ENCODE measurements at regions not wholly inside any gene's neighbourhood (a gene's known extent, or its start where the extent isn't known, plus 50 kb on each side); places are given as distances from the start of the nearest gene placed in this dataset.

GRCh38 chr4:38294238-38294637 is 334.0 kb downstream of the PTTG2 start:
- no peaks in the 10 kb centered on the region; a peak in 1 of 8 replicates for H3K36me3 ChIP-seq (ENCODE audit: control insufficient read depth in 2 of 4, insufficient read depth in 4 of 4, low read length in 3 of 4)
- H3K4me2 ChIP-seq (ENCODE audit: insufficient read depth in 1 of 2, low read depth in 2 of 2, low read length in 2 of 2), result no peak overlapping the region
- POLR2A ChIA-PET (ENCODE audit: partially characterized antibody), result no interaction called here
- H3K14ac ChIP-seq (ENCODE audit: insufficient read length), result no peak overlapping the region
- H3K9ac ChIP-seq (replicated peaks in 1 of 4; ENCODE audit: extremely low read depth in 1 of 4, low read depth in 3 of 4, low read length in 3 of 4), result no peak overlapping the region
- no peak overlapping the region for H3K18ac ChIP-seq (ENCODE audit: extremely low read depth, low read length)
- FAIRE-seq (no peak), DNase-seq (ENCODE audit: low read depth in 1 of 2, low spot score in 2 of 2) (no peak)
- 79% methylated on average over 1 of the region's 1 CpG; no CpG with 5 or more reads in 1 of the 2 experiments for WGBS, 2 experiments (ENCODE audit: extremely low coverage in 1 of 2, insufficient coverage in 1 of 2, insufficient read length in 1 of 2, insufficient replicate concordance in 2 of 2, low coverage in 1 of 2, low lambda C conversion rate in 2 of 2, missing lambda C conversion rate in 1 of 2)
- CTCF ChIA-PET (ENCODE audit: partially characterized antibody), result no interaction called here
- no peaks in the 10 kb centered on the region for H3K79me2 ChIP-seq (ENCODE audit: control insufficient read depth in 1 of 2, insufficient read depth in 2 of 2, low read length in 2 of 2)
- no peaks in the 10 kb centered on the region for H3K27me3 ChIP-seq (replicated peaks in 1 of 4; ENCODE audit: control insufficient read depth in 3 of 4, extremely low read depth in 1 of 4, insufficient read depth in 3 of 4, low read length in 3 of 4)
- H4K8ac ChIP-seq (ENCODE audit: extremely low read depth, insufficient read depth, low read length), result no peak overlapping the region
- no peak overlapping the region for H3K4me3 ChIP-seq (ENCODE audit: extremely low read depth in 1 of 4, insufficient read depth in 2 of 4, low read depth in 3 of 4, low read length in 4 of 4)
- H3K23me2 ChIP-seq (ENCODE audit: low read depth, low read length), result no peaks in the 10 kb centered on the region
- no peak for TF ChIP-seq KDM4A (IDR thresholded peaks at IDR 0.05; ENCODE audit: low read depth, low read length, severe bottlenecking)
- no peak for TF ChIP-seq RFX5 (IDR thresholded peaks at IDR 0.05; ENCODE audit: borderline replicate concordance, low read depth, low read length)
- TF ChIP-seq YY1 (IDR thresholded peaks at IDR 0.05; ENCODE audit: low read depth, low read length), result no peak
- no peak for TF ChIP-seq SIN3A (conservative IDR thresholded peaks at IDR 0.05 in 1 of 2, IDR thresholded peaks at IDR 0.05 in 1 of 2; ENCODE audit: low read depth in 1 of 2, low read length in 2 of 2)
- no peak overlapping the region for H3K56ac ChIP-seq (replicated peaks; ENCODE audit: insufficient read length, low read depth, low read length)
- H3K23ac ChIP-seq (ENCODE audit: insufficient read length), result no peak overlapping the region
- no peak overlapping the region for H2BK20ac ChIP-seq (ENCODE audit: low read length)
- no peak overlapping the region for H2BK12ac ChIP-seq (ENCODE audit: low read depth, low read length)
- H2BK15ac ChIP-seq (ENCODE audit: low read length), result no peak overlapping the region
- peaks cover 5 to 14% of the 10 kb centered on the region in 2 experiments; a peak in 2 of 4 replicates for H3K9me3 ChIP-seq (ENCODE audit: insufficient read depth in 2 of 2, low read depth in 1 of 2, low read length in 1 of 2)
- H4K5ac ChIP-seq (ENCODE audit: insufficient read length, low read depth, low read length), result no peak overlapping the region
- no peaks in the 10 kb centered on the region for H3K4me1 ChIP-seq (replicated peaks in 1 of 4; ENCODE audit: control insufficient read depth in 3 of 4, insufficient read depth in 4 of 4, low read length in 3 of 4)
- no peaks in the 10 kb centered on the region for H4K20me1 ChIP-seq (replicated peaks in 1 of 2; ENCODE audit: control insufficient read depth in 1 of 2, insufficient read depth in 2 of 2, low read length in 2 of 2)
- H4K91ac ChIP-seq (replicated peaks; ENCODE audit: insufficient read length, low read length), result no peak overlapping the region
- no peak overlapping the region for H2BK5ac ChIP-seq (ENCODE audit: low read depth, low read length)
- no peak overlapping the region for H2AK5ac ChIP-seq (ENCODE audit: low read depth, low read length)
- no peak overlapping the region for H3K27ac ChIP-seq (ENCODE audit: low read depth, low read length)
- no peak overlapping the region for H2AFZ ChIP-seq (ENCODE audit: low read length)
- H2BK120ac ChIP-seq (replicated peaks; ENCODE audit: low read depth, low read length), result no peak overlapping the region
- no peaks in the 10 kb centered on the region for H3K79me1 ChIP-seq (ENCODE audit: low read depth, low read length)
- no peak overlapping the region for H3K4ac ChIP-seq (replicated peaks; ENCODE audit: insufficient read length, low read depth, low read length)
